ENCODE measurements at regions not wholly inside any gene's neighbourhood (a gene's known extent, or its start where the extent isn't known, plus 50 kb on each side); places are given as distances from the start of the nearest gene placed in this dataset.

- no peak for TF ChIP-seq CTCF (IDR thresholded peaks at IDR 0.05; ENCODE audit: control extremely low read depth in 1 of 3, insufficient read depth in 1 of 3, low read depth in 1 of 3, low read length in 3 of 3)
- TF ChIP-seq POLR2A (IDR thresholded peaks at IDR 0.05; ENCODE audit: control extremely low read depth in 1 of 2, low read depth in 2 of 2, low read length in 2 of 2) = no peak
- no peak for TF ChIP-seq ZNF274 (IDR thresholded peaks at IDR 0.05; ENCODE audit: borderline replicate concordance, extremely low read depth, low read length)
- TF ChIP-seq JUND (IDR thresholded peaks at IDR 0.05; ENCODE audit: low read length) = no peak
- TF ChIP-seq CHD2 (IDR thresholded peaks at IDR 0.05; ENCODE audit: low read length) = no peak
- TF ChIP-seq TEAD4 (IDR thresholded peaks at IDR 0.05; ENCODE audit: low read depth, low read length) = no peak
- TF ChIP-seq MAX (IDR thresholded peaks at IDR 0.05) = no peak
These were observed 688.0 kb upstream of the COX7C start for GRCh38 chr5:85929713-85930112.

Measured in H1 (cell line).